Heart right ventricle (tissue), 16 donors: ENCODE measurements at regions not wholly inside any gene's neighbourhood (a gene's known extent, or its start where the extent isn't known, plus 50 kb on each side); places are given as distances from the start of the nearest gene placed in this dataset.

ENCODE experiments used
- ATAC-seq, 8 donors: fragments of 200-7000 bp; cut with Tn5 transposase; one replicate each; pipeline ENCODE4 v1.9.1; 2020; ENCODE audit warnings: mild to moderate bottlenecking in 8 of 8, moderate library complexity in 8 of 8, moderate number of reproducible peaks in 1 of 8
- DNase-seq, 2 donors: peaks; one replicate each; pipeline ENCODE4 v3.0.0-alpha.2; 2020
- H3K27ac ChIP-seq, 10 donors: fragments of 200-600 bp; sonication (generic) in 2 of 10; one replicate each; pipeline versions ENCODE4 v1.5.0 to v1.8.0; 2020 to 2022; ENCODE audit warnings: mild to moderate bottlenecking in 3 of 10
- H3K27me3 ChIP-seq, 7 donors: fragments of 200-600 bp; one replicate each; pipeline ENCODE4 v1.8.0; 2021 to 2022; ENCODE audit warnings: mild to moderate bottlenecking in 2 of 7
- H3K36me3 ChIP-seq, 9 donors: fragments of 200-600 bp; sonication (generic) in 1 of 9; one replicate each; pipeline versions ENCODE4 v1.5.0 to v1.8.0; 2020 to 2022; ENCODE audit warnings: mild to moderate bottlenecking in 2 of 9
- H3K4me1 ChIP-seq, 9 donors: fragments of 200-600 bp; sonication (generic) in 1 of 9; one replicate each; pipeline versions ENCODE4 v1.5.0 to v1.8.0; 2020 to 2022; ENCODE audit warnings: mild to moderate bottlenecking in 4 of 9
- H3K4me3 ChIP-seq, 10 donors: fragments of 200-600 bp; sonication (generic) in 2 of 10; one replicate each; pipeline versions ENCODE4 v1.5.0 to v1.8.0; 2020 to 2022; ENCODE audit warnings: mild to moderate bottlenecking in 7 of 10, moderate library complexity in 2 of 10
- H3K9me3 ChIP-seq, 11 donors: fragments of 200-600 bp in 10 of 11; sonication (generic) in 2 of 11; one replicate each; pipeline versions ENCODE4 v1.5.0 to v1.8.0; 2013 to 2022; ENCODE audit warnings: mild to moderate bottlenecking in 2 of 11, control low read depth in 1 of 11, moderate library complexity in 1 of 11
- WGBS, 2 donors: extraction: QIAGEN DNeasy Blood & Tissue Kit; methylation state at CpG; one replicate each; pipeline ENCODE4 v1.1.7; 2013; ENCODE audit warnings: inconsistent platforms in 1 of 2; 5-methylcytosine and 5-hydroxymethylcytosine counted together
- intact Hi-C, 10 donors: fragments of 100-400 bp; cut with DNase I; formaldehyde crosslinking; loops; one replicate each; pipeline versions ENCODE4 v1.11.1 to v1.14.2; 2022
- TF ChIP-seq, protein P1 (sequence below), 9 donors: fragments of 200-600 bp; sonication (generic) in 2 of 9; IDR thresholded peaks; one replicate each; pipeline versions ENCODE4 v1.5.0 to v1.8.0; 2021 to 2022; ENCODE audit warnings: antibody characterized with exemption in 9 of 9, mild to moderate bottlenecking in 5 of 9, moderate library complexity in 1 of 9
- donor health status: Arrhythmogenic right ventricular cardiomyopathy.
- donor health status: ischemic (EF 13 %, LVEDD 7.1; RV severe dilation, severe dysfunction).
- donor health status: healthy with polysubstance abuse.
- donor health status: DM: no; HTN: yes; CAD: no.
- donor health status: DM: no; HTN: no; CAD: no.
- donor health status: ischemic (EF 25% LVEDD 6.9; RV normal size, moderate dysfunction).
- donor health status: ischemic (EF 25% LVEDD 5.7; RV mildly dilated, moderate dysfunction).
- donor health status: healthy.
- donor health status: DM: yes; HTN: yes; CAD: no.
- donor health status: Ischemic cardiomyopathy.
- donor health status: ischemic (EF 35%, LVEDD 5.7; RV mildly dilated, moderate dysfunction).
- donor health status: nonischemic (EF 11% LVEDD 7.7; RV severe dilation, severe dysfunction).
- donor health status: DM: yes; HTN: yes; CAD: no.
- donor health status: PGD.
- donor health status: ischemic (EF 29% LVEDD 5.4; RV normal size, mild dysfunction).
- donor health status: nonischemic (EF 23%, LVEDD 6.1; RV moderate dilation, normal function).

DNA sequence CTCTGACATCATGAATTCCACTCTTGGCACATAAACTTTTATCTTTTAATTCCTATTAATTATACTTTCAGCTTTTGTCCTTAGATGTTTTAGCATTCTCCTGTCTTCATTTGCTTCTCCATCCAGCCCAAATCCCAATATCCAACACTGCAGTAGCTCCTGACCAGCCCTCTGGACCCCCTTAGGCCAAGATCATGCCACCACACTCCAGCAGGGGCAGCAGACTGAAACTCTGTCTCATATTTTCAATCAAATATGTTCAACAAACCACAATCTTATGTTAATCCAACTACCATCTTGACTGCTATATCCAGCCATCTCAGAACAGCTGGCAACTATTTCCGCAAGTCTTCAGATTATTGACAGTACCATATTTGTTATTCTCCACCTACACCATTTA, 315.8 kb upstream of the ROBO2 start:
- no peak for DNase-seq
- Histone ChIP-seq H3K36me3 (no peaks in the 10 kb centered on the region), H3K27me3 (no peaks in the 10 kb centered on the region), H3K4me3 (no peak overlapping the region), H3K4me1 (no peaks in the 10 kb centered on the region), H3K9me3 (no peaks in the 10 kb centered on the region), H3K27ac (no peak overlapping the region)
- TF ChIP-seq, protein P1, sequence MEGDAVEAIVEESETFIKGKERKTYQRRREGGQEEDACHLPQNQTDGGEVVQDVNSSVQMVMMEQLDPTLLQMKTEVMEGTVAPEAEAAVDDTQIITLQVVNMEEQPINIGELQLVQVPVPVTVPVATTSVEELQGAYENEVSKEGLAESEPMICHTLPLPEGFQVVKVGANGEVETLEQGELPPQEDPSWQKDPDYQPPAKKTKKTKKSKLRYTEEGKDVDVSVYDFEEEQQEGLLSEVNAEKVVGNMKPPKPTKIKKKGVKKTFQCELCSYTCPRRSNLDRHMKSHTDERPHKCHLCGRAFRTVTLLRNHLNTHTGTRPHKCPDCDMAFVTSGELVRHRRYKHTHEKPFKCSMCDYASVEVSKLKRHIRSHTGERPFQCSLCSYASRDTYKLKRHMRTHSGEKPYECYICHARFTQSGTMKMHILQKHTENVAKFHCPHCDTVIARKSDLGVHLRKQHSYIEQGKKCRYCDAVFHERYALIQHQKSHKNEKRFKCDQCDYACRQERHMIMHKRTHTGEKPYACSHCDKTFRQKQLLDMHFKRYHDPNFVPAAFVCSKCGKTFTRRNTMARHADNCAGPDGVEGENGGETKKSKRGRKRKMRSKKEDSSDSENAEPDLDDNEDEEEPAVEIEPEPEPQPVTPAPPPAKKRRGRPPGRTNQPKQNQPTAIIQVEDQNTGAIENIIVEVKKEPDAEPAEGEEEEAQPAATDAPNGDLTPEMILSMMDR (IDR thresholded peaks at IDR 0.05), result no peak
- WGBS, 2 donors, result 93 to 94% methylated on average over 1 of the region's 1 CpG
- ATAC-seq, result no peak
- intact Hi-C loops, result no loop called here

DNA sequence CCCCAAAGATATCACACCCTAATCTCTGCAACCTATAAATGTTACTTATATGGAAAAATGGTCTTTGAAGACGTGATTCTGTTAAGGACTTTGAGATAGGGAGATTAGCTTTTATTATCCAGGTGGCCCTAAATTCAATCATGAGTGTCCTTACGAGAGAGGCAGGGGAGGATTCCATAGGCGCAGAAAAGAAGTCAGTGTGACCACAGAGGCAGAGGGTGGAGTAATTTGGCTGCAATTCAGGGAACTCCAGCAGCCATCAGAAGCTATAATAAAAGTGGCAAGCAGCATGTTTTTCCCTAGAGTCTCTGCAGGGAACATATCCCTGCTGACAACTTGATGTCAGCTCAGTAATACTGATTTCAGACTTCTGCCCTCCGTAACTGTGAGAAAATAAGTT, 315.2 kb upstream of the ROBO2 start:
- no peak overlapping the region for H3K4me3 ChIP-seq
- H3K4me1 ChIP-seq, result no peaks in the 10 kb centered on the region
- H3K27ac ChIP-seq, result no peak overlapping the region
- no peaks in the 10 kb centered on the region for H3K27me3 ChIP-seq
- H3K36me3 ChIP-seq, result no peaks in the 10 kb centered on the region
- TF ChIP-seq, protein P1 (IDR thresholded peaks at IDR 0.05), result no peak
- intact Hi-C loops, result no loop called here
- 52 to 60% methylated on average over 4 of the region's 4 CpGs for WGBS, 2 donors
- H3K9me3 ChIP-seq, result no peaks in the 10 kb centered on the region
- DNase-seq, result no peak
- ATAC-seq, result no peak

DNA sequence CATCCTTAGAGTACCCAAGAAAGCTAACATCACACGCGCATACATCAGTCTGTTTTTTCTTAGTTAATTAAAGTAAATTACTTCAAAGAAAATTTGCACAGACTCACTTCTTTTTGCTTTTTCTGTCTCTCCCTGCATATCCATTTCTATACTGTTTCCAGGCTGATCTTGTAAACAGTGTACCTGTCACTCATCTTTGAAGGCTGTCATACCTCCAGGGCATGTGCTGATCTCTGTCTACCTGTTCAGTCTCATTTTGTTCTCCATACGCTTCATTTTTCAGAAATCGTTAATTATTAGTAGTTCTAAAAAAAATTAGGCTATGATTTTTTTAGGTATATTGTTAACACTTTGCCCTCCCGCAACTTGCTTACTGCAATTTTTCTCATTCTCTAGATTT, 313.9 kb upstream of the ROBO2 start:
- no peaks in the 10 kb centered on the region for H3K9me3 ChIP-seq
- 95% methylated on average over 5 of the region's 5 CpGs for WGBS, 2 donors
- no peaks in the 10 kb centered on the region for H3K36me3 ChIP-seq
- no peak for ATAC-seq
- TF ChIP-seq, protein P1 (IDR thresholded peaks at IDR 0.05), result no peak
- H3K27me3 ChIP-seq, result no peaks in the 10 kb centered on the region
- H3K27ac ChIP-seq, result no peak overlapping the region
- H3K4me3 ChIP-seq, result no peak overlapping the region
- DNase-seq, result no peak
- no peaks in the 10 kb centered on the region for H3K4me1 ChIP-seq
- intact Hi-C loops, result no loop called here

DNA sequence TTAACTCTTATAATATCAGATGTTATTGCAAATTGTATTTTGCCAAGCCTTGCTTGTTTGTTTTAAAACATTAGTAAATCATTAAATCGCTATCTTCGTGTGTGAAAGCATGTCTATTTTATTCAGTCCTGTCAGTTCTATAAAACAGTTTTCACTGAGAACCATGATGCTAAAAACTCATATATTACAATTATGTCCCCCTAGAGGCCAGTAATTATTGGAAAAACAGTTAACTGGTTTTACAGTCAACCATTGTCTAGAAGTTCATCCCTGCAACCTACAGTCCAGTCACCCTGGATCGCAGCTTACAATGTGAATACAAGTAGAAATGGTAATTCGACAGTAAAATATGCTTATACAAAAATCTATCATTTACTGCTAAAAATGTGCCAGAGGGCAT, 311.5 kb upstream of the ROBO2 start:
- H3K9me3 ChIP-seq, result peaks cover 0 to 15% (median 0%) of the 10 kb centered on the region in 11 donors
- ATAC-seq, result no peak
- no peaks in the 10 kb centered on the region for H3K36me3 ChIP-seq
- WGBS, 2 donors, result 89 to 94% methylated on average over 4 of the region's 4 CpGs
- H3K4me3 ChIP-seq, result no peak overlapping the region
- no peaks in the 10 kb centered on the region for H3K4me1 ChIP-seq
- no peak for DNase-seq
- no peak overlapping the region for H3K27ac ChIP-seq
- intact Hi-C loops, result no loop called here
- H3K27me3 ChIP-seq, result no peaks in the 10 kb centered on the region
- TF ChIP-seq, protein P1 (IDR thresholded peaks at IDR 0.05), result no peak

DNA sequence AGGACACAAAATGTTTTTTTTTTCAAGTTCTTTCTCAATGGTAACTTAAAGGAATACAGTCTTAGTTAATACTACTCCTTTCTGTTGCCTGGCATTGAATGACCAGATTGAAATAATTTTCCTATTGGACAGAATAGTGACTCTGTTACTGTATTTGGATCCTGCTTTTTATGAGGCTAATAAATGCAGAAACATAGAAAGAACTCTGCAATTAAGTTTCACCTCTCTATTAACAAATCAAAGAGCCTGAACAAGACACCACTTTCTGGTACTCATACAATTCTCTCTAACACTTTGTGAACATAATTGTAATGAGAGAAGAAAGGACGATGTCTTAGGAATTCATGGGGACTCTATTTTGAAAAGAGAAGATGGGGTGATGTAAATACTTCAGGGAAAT, 308.4 kb upstream of the ROBO2 start:
- intact Hi-C loops, result no loop called here
- Histone ChIP-seq H3K4me1 (no peaks in the 10 kb centered on the region), H3K27me3 (no peaks in the 10 kb centered on the region), H3K36me3 (no peaks in the 10 kb centered on the region), H3K4me3 (no peak overlapping the region), H3K9me3 (peaks cover 0 to 15% (median 0%) of the 10 kb centered on the region in 11 donors), H3K27ac (no peak overlapping the region)
- no peak for DNase-seq
- WGBS, 2 donors, result 72 to 97% methylated on average over 1 of the region's 1 CpG
- no peak for ATAC-seq
- TF ChIP-seq, protein P1 (IDR thresholded peaks at IDR 0.05), result no peak
